Neutrophil (primary cell): ENCODE measurements at regions not wholly inside any gene's neighbourhood (a gene's known extent, or its start where the extent isn't known, plus 50 kb on each side); places are given as distances from the start of the nearest gene placed in this dataset.

Experiments
- H3K27ac ChIP-seq: fragments of 200-600 bp; sonication (generic); 2 replicates; pipeline ENCODE4 v1.5.1; 2016; ENCODE audit warnings: mild to moderate bottlenecking, moderate library complexity
- H3K27me3 ChIP-seq: fragments of 200-600 bp; sonication (generic); 2 replicates; pipeline ENCODE4 v1.6.0; 2016; ENCODE audit warnings: mild to moderate bottlenecking
- H3K36me3 ChIP-seq: fragments of 200-600 bp; sonication (generic); 2 replicates; pipeline ENCODE4 v1.5.1; 2017
- H3K4me1 ChIP-seq, 2 experiments: fragments of 200-600 bp in 1 of 2; sonication (generic) in 1 of 2; 1 replicate in 1 of 2; 2 replicates in 1 of 2; pipeline versions ENCODE4 v1.5.1 to v1.6.1; 2013 to 2016; ENCODE audit warnings: low read depth in 1 of 2, low read length in 1 of 2, mild to moderate bottlenecking in 1 of 2, moderate library complexity in 1 of 2; ENCODE audit not compliant: control insufficient read depth in 1 of 2, insufficient read depth in 1 of 2
- H3K4me3 ChIP-seq, 2 experiments: fragments of 200-600 bp in 1 of 2; sonication (generic) in 1 of 2; 1 replicate in 1 of 2; 2 replicates in 1 of 2; pipeline ENCODE4 v1.5.1; 2013 to 2016; ENCODE audit warnings: low read depth in 1 of 2, low read length in 1 of 2, mild to moderate bottlenecking in 1 of 2, moderate library complexity in 1 of 2
- H3K9me3 ChIP-seq: fragments of 200-600 bp; sonication (generic); 2 replicates; pipeline ENCODE4 v1.5.1; 2016
- TF ChIP-seq, protein P1 (sequence below): fragments of 200-600 bp; sonication (generic); IDR thresholded peaks from 2 replicates; pipeline ENCODE4 v1.5.1; 2016; ENCODE audit warnings: antibody characterized with exemption

DNA sequence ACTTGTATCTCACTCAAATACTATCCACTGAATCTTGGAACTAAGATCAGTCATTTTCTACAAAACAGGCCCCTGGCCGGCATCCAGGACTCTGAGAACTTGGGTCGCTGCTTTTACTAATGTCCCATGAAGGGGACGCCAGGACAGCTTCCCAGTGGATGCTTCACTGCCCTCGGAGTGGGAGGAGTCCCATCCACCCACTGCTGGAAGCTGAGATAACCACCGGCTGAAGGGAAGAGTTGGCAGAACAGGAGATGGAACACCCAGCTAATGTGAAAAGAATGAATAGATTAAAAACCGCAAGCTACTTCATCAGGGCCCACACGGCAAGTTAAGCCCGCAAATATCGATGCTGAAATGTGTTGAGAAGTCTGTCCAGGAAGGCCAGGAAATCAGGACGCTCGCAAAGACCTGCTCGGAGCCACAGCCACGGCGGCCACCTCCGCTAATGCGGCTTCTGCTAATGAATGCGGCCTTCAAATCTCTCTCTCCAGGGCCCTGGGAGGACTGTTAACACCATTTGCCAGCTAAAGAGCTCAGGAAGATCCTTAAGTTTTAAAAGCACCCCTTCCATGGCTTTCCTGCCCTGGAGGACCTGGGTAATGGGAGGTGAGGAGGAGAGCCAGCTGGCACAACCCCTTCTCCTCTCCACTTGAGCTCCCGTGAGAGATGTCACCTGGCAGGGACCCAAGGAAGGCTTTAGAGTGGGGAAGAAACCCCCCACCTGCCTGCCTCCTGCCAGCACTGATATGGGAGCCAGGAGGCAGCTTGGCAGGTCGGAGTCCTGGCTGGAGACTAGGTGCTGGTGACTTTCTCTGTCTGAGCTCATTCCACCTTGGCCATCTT is 226.6 kb upstream of the RPL38 start:
- H3K9me3 ChIP-seq: no peaks in the 10 kb centered on the region
- no peak overlapping the region for H3K4me3 ChIP-seq
- H3K27me3 ChIP-seq: no peaks in the 10 kb centered on the region
- TF ChIP-seq, protein P1, sequence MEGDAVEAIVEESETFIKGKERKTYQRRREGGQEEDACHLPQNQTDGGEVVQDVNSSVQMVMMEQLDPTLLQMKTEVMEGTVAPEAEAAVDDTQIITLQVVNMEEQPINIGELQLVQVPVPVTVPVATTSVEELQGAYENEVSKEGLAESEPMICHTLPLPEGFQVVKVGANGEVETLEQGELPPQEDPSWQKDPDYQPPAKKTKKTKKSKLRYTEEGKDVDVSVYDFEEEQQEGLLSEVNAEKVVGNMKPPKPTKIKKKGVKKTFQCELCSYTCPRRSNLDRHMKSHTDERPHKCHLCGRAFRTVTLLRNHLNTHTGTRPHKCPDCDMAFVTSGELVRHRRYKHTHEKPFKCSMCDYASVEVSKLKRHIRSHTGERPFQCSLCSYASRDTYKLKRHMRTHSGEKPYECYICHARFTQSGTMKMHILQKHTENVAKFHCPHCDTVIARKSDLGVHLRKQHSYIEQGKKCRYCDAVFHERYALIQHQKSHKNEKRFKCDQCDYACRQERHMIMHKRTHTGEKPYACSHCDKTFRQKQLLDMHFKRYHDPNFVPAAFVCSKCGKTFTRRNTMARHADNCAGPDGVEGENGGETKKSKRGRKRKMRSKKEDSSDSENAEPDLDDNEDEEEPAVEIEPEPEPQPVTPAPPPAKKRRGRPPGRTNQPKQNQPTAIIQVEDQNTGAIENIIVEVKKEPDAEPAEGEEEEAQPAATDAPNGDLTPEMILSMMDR: no peak
- H3K27ac ChIP-seq: no peak overlapping the region
- no peaks in the 10 kb centered on the region for H3K36me3 ChIP-seq
- H3K4me1 ChIP-seq: peaks cover 26 to 43% of the 10 kb centered on the region in 2 experiments

DNA sequence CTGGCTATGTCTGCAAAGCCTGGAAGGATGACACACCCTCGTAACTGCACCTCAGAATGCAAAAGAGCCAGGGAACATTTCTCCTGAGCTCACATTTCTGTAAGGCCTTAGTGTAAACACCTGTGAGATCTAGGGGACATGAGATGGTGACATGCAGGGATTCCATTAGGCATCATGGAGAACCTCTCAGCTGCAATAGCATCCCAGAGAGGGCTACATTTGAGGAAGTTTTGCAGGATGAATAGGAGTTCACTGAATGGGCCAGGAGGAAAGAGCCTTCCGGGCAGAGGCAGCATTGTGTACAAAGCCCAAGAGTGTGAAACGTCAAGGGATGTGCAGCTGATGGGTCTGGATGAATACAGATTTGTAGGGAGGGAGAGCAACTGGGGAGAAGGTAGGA is 223.0 kb upstream of the RPL38 start:
- no peaks in the 10 kb centered on the region for H3K9me3 ChIP-seq
- TF ChIP-seq, protein P1: no peak
- peaks cover 8% of the 10 kb centered on the region for H3K27me3 ChIP-seq

DNA sequence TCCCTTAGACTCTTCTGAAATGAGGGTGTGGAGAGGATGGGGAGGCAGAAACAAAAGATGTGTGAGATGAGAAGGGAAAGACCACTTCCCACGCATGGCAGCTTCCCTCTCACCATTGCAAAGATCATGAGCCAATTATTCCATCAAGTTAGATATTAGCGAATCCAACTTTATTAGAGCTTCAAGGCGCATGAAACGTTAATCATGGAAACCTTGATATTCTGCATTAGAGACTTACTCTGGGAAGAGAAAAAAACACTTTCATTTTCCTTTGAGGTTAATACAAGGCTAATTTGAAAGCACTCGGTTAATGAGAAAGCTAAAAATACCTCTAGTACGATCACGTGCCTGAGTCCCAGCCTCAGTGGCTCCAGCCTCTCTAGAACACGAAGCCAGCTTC is 220.6 kb upstream of the RPL38 start:
- Histone ChIP-seq H3K27ac (no peak overlapping the region), H3K4me3 (no peak overlapping the region), H3K4me1 (peaks cover 26 to 40% of the 10 kb centered on the region in 2 experiments), H3K27me3 (peaks cover 8% of the 10 kb centered on the region), H3K9me3 (no peaks in the 10 kb centered on the region), H3K36me3 (no peaks in the 10 kb centered on the region)
- TF ChIP-seq, protein P1: no peak

More for the DNA sequence above, 223.0 kb upstream of the RPL38 start:
- no peak overlapping the region for H3K4me3 ChIP-seq
- H3K4me1 ChIP-seq: peaks cover 26 to 44% of the 10 kb centered on the region in 2 experiments
- H3K27ac ChIP-seq: peak overlapping the region; percentile 77
- H3K36me3 ChIP-seq: no peaks in the 10 kb centered on the region

DNA sequence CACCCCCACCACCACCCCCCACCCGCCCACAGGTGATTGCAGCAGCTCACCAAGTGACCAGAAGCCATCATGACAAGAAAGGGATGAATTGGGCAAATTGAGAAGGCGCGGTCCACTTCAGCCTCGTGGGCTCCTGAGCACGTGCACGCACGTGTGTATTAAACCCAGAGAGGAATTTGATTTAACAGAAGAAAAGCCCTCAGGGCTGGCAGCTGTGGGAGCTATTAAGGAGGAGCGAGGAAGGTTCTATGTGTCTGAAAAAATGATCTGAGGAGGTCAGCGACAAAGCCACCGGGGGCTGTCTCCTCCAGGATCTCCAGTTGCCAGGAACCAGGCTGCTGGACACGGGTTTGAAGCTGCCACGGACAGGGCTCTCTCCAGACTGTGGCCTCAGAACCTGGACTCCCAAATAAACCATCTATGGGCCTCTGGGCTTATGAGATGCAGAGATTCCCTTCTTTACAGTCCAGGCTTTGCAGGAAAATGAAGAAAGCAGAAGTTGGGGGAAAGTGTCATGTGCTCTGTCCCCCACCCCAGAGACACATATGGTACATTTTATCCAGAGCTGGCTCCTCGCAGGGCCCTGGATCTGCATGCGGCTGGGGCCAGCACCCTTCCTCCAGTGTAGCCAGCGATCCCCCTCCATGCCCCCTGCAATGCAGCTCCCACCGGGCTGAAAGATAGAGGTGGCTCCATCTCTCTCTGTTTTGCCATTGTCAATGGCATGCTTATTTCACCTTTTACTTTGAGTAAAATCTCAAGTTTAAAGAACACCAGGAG is 219.7 kb upstream of the RPL38 start:
- Histone ChIP-seq H3K36me3 (no peaks in the 10 kb centered on the region), H3K27ac (no peak overlapping the region), H3K9me3 (no peaks in the 10 kb centered on the region), H3K4me3 (no peak overlapping the region), H3K27me3 (peaks cover 8% of the 10 kb centered on the region), H3K4me1 (peaks cover 23 to 32% of the 10 kb centered on the region in 2 experiments)
- TF ChIP-seq, protein P1: no peak

DNA sequence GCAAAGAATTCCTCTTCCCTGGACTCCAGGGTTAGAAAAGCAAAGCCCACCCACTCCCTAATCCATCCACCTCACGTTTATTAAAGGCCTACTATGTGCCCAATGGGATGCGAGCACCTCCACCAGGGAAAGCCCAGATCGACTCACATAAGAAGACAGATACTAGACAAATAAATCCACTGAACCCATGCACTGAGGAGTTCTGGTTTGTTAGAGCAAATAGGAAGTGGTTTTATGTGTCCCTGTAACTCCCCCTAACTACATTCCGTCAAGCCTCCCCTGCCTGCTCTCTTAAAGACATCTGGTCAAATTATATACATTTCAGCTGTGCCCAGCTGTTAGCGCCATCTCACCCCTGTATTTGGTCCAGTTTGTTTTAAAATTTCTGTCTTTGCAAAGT is 218.5 kb upstream of the RPL38 start:
- Histone ChIP-seq H3K9me3 (no peaks in the 10 kb centered on the region), H3K4me3 (no peak overlapping the region), H3K36me3 (no peaks in the 10 kb centered on the region), H3K27ac (no peak overlapping the region), H3K27me3 (peaks cover 8% of the 10 kb centered on the region), H3K4me1 (peaks cover 11 to 21% of the 10 kb centered on the region in 2 experiments)
- TF ChIP-seq, protein P1: no peak
